ENCODE measurements at regions not wholly inside any gene's neighbourhood (a gene's known extent, or its start where the extent isn't known, plus 50 kb on each side); places are given as distances from the start of the nearest gene placed in this dataset.

DNA sequence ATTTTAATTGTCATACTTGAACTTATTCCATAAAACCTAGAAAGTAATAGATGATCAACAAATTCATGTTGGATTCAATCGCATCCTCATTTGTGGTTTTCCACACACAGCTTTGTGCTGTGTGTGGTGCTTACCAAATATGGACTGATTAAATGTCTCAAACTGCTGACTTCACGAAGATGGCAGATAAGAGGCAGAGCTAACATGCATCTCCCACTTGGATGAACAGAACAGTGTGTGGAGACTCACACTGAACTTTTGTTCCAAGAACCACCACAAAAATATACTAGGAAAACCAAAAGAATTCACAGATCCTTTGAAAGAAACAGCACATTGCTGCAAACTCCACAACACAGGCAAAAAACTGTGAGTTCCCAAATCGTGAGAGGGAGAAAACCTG lies 603.7 kb downstream of the TENT5A start:
- TF ChIP-seq, protein P1, sequence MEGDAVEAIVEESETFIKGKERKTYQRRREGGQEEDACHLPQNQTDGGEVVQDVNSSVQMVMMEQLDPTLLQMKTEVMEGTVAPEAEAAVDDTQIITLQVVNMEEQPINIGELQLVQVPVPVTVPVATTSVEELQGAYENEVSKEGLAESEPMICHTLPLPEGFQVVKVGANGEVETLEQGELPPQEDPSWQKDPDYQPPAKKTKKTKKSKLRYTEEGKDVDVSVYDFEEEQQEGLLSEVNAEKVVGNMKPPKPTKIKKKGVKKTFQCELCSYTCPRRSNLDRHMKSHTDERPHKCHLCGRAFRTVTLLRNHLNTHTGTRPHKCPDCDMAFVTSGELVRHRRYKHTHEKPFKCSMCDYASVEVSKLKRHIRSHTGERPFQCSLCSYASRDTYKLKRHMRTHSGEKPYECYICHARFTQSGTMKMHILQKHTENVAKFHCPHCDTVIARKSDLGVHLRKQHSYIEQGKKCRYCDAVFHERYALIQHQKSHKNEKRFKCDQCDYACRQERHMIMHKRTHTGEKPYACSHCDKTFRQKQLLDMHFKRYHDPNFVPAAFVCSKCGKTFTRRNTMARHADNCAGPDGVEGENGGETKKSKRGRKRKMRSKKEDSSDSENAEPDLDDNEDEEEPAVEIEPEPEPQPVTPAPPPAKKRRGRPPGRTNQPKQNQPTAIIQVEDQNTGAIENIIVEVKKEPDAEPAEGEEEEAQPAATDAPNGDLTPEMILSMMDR (conservative IDR thresholded peaks at IDR 0.05), result no peak
- TF ChIP-seq ZFX (IDR thresholded peaks at IDR 0.05), result no peak
